ENCODE measurements at regions not wholly inside any gene's neighbourhood (a gene's known extent, or its start where the extent isn't known, plus 50 kb on each side); places are given as distances from the start of the nearest gene placed in this dataset.

DNA sequence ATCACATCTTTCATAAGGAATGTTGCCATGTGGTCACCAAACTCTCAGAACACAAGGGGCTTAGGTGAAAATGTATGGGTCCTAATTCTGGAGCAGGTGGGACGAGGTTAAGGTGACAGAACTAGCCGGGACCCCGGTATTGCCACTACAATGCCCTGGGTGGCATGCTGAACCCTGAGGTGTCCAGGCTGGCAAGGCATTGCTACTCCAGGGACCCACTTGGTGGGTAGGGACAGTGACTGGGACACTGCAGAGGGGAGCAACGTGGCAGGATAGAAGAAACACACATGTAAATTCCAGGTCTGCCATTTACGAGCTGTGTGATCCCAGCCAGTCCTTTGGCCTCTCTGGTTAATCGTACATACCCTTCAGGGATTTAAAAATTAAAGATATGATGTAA is 206.9 kb upstream of the MVB12B start:
- Histone ChIP-seq H3K9me3 (ENCODE audit: control insufficient read depth, insufficient read depth, low read length) (no peaks in the 10 kb centered on the region), H3K36me3 (ENCODE audit: control insufficient read depth, low read length) (no peaks in the 10 kb centered on the region), H3K4me3 (ENCODE audit: low read length) (no peak overlapping the region), H3F3A (ENCODE audit: control insufficient read depth, insufficient read depth) (no peaks in the 10 kb centered on the region), H3K27me3 (ENCODE audit: control insufficient read depth, low read length) (no peaks in the 10 kb centered on the region), H3K9me2 (replicated peaks; ENCODE audit: control insufficient read depth, low read length) (no peaks in the 10 kb centered on the region), H4K20me1 (ENCODE audit: control insufficient read depth, insufficient read depth, low read depth, low read length) (no peaks in the 10 kb centered on the region), H3K4me1 (ENCODE audit: control insufficient read depth, low read length) (no peaks in the 10 kb centered on the region), H3K4me2 (ENCODE audit: low read length) (no peak overlapping the region), H3K27ac (ENCODE audit: low read depth, low read length) (no peak overlapping the region), H3K79me2 (ENCODE audit: control insufficient read depth, low read length) (no peaks in the 10 kb centered on the region)
- TF ChIP-seq EZH2phosphoT487 (IDR thresholded peaks at IDR 0.05; ENCODE audit: borderline replicate concordance, low read length) = no peak
- TF ChIP-seq, protein P1, sequence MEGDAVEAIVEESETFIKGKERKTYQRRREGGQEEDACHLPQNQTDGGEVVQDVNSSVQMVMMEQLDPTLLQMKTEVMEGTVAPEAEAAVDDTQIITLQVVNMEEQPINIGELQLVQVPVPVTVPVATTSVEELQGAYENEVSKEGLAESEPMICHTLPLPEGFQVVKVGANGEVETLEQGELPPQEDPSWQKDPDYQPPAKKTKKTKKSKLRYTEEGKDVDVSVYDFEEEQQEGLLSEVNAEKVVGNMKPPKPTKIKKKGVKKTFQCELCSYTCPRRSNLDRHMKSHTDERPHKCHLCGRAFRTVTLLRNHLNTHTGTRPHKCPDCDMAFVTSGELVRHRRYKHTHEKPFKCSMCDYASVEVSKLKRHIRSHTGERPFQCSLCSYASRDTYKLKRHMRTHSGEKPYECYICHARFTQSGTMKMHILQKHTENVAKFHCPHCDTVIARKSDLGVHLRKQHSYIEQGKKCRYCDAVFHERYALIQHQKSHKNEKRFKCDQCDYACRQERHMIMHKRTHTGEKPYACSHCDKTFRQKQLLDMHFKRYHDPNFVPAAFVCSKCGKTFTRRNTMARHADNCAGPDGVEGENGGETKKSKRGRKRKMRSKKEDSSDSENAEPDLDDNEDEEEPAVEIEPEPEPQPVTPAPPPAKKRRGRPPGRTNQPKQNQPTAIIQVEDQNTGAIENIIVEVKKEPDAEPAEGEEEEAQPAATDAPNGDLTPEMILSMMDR (IDR thresholded peaks at IDR 0.05; ENCODE audit: low read depth, low read length, poor library complexity, severe bottlenecking) = no peak

DNA sequence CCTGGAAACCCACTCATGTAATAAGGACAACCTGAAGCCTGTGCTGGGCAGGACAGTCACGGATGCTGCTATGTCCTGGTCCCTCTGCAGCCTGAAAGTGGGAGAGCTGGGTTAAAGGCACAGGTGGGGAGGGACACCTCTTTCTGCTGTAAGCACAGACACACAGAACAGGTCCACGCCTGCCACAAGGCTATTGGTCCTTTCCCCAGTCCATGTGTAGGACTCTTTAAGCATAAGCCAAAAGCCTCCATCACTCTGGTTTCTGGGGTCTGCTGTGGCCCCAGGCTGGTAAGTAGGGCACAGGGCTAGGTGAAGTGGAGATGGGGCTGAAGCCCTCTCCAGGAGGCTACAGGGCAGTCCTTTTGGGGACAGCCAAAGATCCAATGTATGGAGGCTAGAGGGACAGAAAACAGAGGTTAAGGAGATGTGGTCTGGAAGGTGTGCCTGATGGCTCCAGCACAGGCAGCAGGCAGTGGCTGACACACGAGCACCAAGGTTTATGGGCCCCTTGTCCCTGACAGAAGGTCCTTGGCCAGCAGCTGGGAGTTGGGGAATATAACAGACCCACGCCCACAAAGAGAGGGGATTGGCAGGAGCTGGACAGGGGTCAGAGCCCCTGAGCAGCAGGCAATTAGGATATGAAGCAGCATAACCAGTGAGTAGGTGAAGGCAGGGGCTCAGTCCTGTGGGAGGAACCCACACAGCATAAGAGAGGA is 203.6 kb upstream of the MVB12B start:
- Histone ChIP-seq H3K4me3 (ENCODE audit: low read length) (no peak overlapping the region), H3K4me1 (ENCODE audit: control insufficient read depth, low read length) (no peaks in the 10 kb centered on the region), H3K27ac (ENCODE audit: low read depth, low read length) (no peak overlapping the region), H4K20me1 (ENCODE audit: control insufficient read depth, insufficient read depth, low read depth, low read length) (no peaks in the 10 kb centered on the region), H3K9me3 (ENCODE audit: control insufficient read depth, insufficient read depth, low read length) (no peaks in the 10 kb centered on the region), H3F3A (ENCODE audit: control insufficient read depth, insufficient read depth) (no peaks in the 10 kb centered on the region), H3K79me2 (ENCODE audit: control insufficient read depth, low read length) (no peaks in the 10 kb centered on the region), H3K27me3 (ENCODE audit: control insufficient read depth, low read length) (no peaks in the 10 kb centered on the region), H3K36me3 (ENCODE audit: control insufficient read depth, low read length) (no peaks in the 10 kb centered on the region), H3K4me2 (ENCODE audit: low read length) (no peak overlapping the region), H3K9me2 (replicated peaks; ENCODE audit: control insufficient read depth, low read length) (no peaks in the 10 kb centered on the region)
- TF ChIP-seq, protein P1 (IDR thresholded peaks at IDR 0.05; ENCODE audit: low read depth, low read length, poor library complexity, severe bottlenecking) = no peak
- no peak for TF ChIP-seq EZH2phosphoT487 (IDR thresholded peaks at IDR 0.05; ENCODE audit: borderline replicate concordance, low read length)

DNA sequence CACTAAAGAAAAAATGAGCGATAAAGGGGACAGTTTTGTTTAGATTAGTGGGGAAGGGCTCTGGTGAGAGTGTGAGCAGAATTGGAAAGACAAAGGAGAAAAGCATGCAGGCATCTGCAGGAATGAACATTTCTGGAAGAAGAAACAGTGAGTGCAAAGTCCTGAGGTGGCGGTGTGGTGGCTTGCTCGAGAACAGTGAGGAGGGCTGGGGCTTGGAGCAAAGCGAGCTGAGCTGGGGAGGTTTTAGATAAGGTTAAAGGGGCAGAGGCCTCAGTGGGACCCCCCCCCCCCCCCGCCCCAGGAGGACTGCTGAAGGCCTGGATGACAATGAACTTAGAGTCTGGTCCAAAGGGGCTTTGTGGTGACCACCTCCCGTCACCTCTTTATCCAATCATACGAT is 202.7 kb upstream of the MVB12B start:
- Histone ChIP-seq H3K79me2 (ENCODE audit: control insufficient read depth, low read length) (no peaks in the 10 kb centered on the region), H3K4me2 (ENCODE audit: low read length) (no peak overlapping the region), H3K9me3 (ENCODE audit: control insufficient read depth, insufficient read depth, low read length) (no peaks in the 10 kb centered on the region), H4K20me1 (ENCODE audit: control insufficient read depth, insufficient read depth, low read depth, low read length) (no peaks in the 10 kb centered on the region), H3K27me3 (ENCODE audit: control insufficient read depth, low read length) (no peaks in the 10 kb centered on the region), H3K4me1 (ENCODE audit: control insufficient read depth, low read length) (no peaks in the 10 kb centered on the region), H3K36me3 (ENCODE audit: control insufficient read depth, low read length) (no peaks in the 10 kb centered on the region), H3K4me3 (ENCODE audit: low read length) (no peak overlapping the region), H3K27ac (ENCODE audit: low read depth, low read length) (no peak overlapping the region), H3K9me2 (replicated peaks; ENCODE audit: control insufficient read depth, low read length) (no peaks in the 10 kb centered on the region), H3F3A (ENCODE audit: control insufficient read depth, insufficient read depth) (no peaks in the 10 kb centered on the region)
- TF ChIP-seq, protein P1 (IDR thresholded peaks at IDR 0.05; ENCODE audit: low read depth, low read length, poor library complexity, severe bottlenecking) = no peak

Measured in DOHH2 (cell line).